ENCODE measurements at regions not wholly inside any gene's neighbourhood (a gene's known extent, or its start where the extent isn't known, plus 50 kb on each side); places are given as distances from the start of the nearest gene placed in this dataset.

DNA sequence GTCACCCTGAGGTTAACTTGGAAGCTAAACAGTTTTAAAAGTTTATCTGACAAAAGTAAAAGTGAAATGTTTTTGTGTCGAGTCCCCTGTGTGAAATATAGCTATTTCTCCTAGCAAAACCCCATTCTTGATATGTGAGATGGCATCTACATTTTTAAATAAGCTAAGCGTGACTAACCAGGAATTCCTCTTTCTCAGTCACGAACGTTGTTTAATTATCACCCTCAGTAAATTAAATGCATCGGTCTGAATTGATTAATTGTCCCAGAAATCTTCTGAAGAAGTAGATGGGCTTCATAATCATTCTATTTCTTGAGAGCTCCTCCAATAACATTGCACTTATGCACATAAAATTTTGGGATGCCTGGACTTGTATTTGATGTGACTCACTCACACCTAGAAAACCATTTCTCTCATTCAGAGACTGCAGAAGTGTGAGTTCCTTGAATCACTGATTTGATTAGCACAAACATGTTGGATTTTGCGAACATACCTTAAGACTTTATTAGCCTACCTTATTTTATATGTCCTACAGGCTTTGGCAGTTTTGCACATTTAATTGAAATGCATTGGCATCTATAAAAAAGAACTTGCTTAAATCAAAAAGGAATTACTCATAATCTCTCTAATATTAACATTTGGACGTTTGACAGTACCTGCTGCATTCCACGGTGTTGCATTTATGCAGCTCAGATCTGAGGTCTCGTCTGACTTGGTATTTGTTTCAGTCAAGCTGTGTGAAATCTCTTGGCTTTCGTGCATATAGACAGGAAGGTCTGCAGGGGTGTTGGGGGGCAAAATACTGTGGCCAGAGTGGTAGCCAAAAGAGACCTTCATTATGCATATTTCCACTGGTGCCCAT lies 475.2 kb downstream of the EPHA4 start:
- no peak overlapping the region for H3K4me3 ChIP-seq (ENCODE audit: low read depth, low read length)
- DNase-seq (ENCODE audit: low read depth): no peak
- TF ChIP-seq, protein P1, sequence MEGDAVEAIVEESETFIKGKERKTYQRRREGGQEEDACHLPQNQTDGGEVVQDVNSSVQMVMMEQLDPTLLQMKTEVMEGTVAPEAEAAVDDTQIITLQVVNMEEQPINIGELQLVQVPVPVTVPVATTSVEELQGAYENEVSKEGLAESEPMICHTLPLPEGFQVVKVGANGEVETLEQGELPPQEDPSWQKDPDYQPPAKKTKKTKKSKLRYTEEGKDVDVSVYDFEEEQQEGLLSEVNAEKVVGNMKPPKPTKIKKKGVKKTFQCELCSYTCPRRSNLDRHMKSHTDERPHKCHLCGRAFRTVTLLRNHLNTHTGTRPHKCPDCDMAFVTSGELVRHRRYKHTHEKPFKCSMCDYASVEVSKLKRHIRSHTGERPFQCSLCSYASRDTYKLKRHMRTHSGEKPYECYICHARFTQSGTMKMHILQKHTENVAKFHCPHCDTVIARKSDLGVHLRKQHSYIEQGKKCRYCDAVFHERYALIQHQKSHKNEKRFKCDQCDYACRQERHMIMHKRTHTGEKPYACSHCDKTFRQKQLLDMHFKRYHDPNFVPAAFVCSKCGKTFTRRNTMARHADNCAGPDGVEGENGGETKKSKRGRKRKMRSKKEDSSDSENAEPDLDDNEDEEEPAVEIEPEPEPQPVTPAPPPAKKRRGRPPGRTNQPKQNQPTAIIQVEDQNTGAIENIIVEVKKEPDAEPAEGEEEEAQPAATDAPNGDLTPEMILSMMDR (IDR thresholded peaks at IDR 0.05; ENCODE audit: insufficient read depth, low read depth, low read length): no peak

DNA sequence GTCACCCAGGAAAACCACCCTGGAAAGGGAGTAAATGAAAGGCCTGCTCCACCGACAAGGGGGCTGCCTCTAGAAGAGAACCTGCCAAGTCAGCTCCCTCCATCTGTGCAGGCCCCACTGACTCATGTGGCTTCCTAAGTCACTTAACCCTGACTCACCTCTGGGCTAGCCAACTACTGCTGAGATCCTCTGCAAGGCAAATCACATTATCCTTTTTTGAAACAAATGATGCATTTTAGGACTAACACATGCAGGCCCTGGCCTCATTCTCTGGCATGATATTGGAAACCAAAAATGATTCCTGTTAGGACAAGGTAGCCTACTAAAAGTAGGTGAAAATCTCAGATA lies 474.6 kb downstream of the EPHA4 start:
- H3K4me3 ChIP-seq (ENCODE audit: low read depth, low read length): no peak overlapping the region
- TF ChIP-seq, protein P1 (IDR thresholded peaks at IDR 0.05; ENCODE audit: insufficient read depth, low read depth, low read length): no peak
- no peak for DNase-seq (ENCODE audit: low read depth)

DNA sequence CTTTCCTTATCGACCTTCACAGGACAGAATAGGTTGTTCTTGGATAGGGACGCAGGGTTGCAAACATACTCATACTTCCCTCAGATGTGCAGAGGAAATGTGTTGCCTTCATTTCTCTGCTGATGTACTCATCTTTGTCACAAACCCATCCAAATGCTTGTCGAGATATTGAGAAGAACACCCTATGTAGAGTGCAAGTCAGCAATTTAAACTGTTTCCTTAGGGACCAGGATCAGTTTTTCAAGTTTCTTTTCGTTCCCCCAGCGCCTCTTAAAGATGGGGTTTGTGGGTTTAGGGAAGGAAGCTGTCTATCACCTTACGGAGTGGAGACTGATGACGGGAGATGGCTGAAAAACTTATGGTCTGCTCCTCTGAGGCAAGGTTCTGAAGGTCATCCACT lies 474.2 kb downstream of the EPHA4 start:
- DNase-seq (ENCODE audit: low read depth): no peak
- TF ChIP-seq, protein P1 (IDR thresholded peaks at IDR 0.05; ENCODE audit: insufficient read depth, low read depth, low read length): no peak
- H3K4me3 ChIP-seq (ENCODE audit: low read depth, low read length): no peak overlapping the region

DNA sequence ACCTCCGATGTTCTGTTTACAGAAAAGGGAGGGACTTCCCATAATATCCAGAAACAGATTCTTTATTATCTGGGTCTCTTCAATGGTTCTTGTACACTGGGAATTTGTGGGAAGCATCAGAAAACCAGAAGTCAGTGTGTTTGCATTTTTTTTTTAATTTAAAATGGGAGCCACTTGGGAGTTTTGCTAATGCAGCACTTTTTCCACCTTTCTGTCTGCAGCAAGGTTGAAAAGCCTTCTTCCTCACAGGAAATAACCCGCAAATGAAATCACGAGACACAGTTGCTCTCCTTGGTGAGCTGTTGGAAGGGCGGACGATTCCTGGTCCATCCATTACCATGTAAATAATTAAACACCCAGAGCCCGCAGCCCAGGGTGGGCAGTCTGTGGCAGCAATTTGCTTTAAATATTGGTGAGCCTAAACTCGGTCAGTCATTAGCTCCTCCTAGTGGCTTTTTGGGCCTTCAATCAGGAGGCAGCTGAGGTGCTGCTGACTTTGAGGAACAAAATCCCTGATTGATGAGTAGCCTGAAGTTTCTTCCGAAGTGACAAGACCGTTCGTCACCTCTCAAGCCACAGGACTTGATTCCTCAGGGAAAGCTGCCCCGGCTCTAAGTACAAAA lies 471.5 kb downstream of the EPHA4 start:
- TF ChIP-seq, protein P1 (IDR thresholded peaks at IDR 0.05; ENCODE audit: insufficient read depth, low read depth, low read length): no peak
- DNase-seq (ENCODE audit: low read depth): no peak

DNA sequence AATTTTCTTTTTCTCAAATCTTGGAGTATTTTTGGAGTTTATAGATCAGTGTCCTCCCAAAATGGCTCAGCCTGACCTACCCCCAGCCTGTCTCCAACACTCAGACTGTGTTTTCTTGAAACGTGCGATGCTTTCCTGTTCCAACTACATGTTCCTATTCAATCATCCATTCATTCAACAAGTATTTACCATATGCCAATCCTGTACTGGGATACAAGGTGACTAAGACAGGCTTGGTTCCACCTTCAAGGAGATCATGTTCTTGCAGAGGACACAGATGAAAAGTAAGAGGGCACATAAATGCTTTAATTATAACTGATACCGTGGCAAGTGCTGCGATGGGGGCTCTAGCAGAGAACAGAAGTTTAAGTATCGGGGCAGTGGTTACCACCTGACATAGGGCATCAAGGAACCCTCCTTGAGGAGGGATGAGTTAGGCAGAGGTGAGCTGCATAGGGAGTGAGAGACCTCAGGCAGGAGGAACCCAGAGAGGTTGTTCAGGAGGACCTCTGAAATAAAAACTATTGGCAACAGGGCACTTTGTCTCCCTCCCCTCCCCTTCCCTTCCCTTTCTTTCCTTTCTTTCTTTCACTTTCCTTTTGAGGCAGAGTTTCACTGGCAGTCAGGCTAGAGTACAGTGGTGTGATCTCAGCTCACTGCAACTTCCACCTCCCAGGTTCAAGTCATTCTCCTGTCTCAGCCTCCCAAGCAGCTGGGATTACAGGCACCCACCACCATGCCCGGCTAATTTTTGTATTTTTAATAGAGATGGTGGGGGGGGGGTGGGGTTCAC lies 469.0 kb downstream of the EPHA4 start:
- no peak for DNase-seq (ENCODE audit: low read depth)
- TF ChIP-seq, protein P1 (IDR thresholded peaks at IDR 0.05; ENCODE audit: insufficient read depth, low read depth, low read length): no peak
- H3K4me3 ChIP-seq (ENCODE audit: low read depth, low read length): no peak overlapping the region

More for the DNA sequence above, 471.5 kb downstream of the EPHA4 start:
- no peak overlapping the region for H3K4me3 ChIP-seq (ENCODE audit: low read depth, low read length)

DNA sequence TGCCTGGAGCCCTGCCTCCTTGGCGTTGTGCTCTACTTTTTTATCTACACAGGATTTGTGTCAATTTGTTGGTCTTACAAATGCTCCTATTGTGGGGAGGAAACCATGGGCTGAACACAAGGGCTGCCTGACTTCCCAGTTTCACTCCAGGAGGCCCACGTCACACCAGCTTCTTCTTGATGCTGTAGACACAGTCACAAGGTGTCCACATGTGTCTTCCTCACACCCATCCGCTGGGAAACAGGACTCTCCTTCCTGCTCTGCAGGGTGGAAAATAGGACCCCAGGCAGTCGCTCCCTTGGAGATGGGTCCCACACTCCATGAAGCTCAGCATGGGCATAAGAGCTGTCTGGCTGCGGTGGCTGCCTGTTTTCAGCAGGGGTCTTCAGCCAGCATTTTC lies 468.2 kb downstream of the EPHA4 start:
- no peak for DNase-seq (ENCODE audit: low read depth)
- TF ChIP-seq, protein P1 (IDR thresholded peaks at IDR 0.05; ENCODE audit: insufficient read depth, low read depth, low read length): no peak
- H3K4me3 ChIP-seq (ENCODE audit: low read depth, low read length): no peak overlapping the region
